ENCODE measurements at regions not wholly inside any gene's neighbourhood (a gene's known extent, or its start where the extent isn't known, plus 50 kb on each side); places are given as distances from the start of the nearest gene placed in this dataset.
"Not testable (repeated sequence)": the region's sequence is repeated elsewhere in the genome, so short reads cannot be mapped to it uniquely, and the experiment has no call there.

- no peak overlapping the region for H3K4me3 ChIP-seq (ENCODE audit: low read depth, low read length)
- in situ Hi-C loops (cut with HindIII; ENCODE audit: low sequenced_read_pairs), result no loop called here
- DNase-seq (ENCODE audit: low read depth), result no peak
- TF ChIP-seq, protein P1, sequence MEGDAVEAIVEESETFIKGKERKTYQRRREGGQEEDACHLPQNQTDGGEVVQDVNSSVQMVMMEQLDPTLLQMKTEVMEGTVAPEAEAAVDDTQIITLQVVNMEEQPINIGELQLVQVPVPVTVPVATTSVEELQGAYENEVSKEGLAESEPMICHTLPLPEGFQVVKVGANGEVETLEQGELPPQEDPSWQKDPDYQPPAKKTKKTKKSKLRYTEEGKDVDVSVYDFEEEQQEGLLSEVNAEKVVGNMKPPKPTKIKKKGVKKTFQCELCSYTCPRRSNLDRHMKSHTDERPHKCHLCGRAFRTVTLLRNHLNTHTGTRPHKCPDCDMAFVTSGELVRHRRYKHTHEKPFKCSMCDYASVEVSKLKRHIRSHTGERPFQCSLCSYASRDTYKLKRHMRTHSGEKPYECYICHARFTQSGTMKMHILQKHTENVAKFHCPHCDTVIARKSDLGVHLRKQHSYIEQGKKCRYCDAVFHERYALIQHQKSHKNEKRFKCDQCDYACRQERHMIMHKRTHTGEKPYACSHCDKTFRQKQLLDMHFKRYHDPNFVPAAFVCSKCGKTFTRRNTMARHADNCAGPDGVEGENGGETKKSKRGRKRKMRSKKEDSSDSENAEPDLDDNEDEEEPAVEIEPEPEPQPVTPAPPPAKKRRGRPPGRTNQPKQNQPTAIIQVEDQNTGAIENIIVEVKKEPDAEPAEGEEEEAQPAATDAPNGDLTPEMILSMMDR (IDR thresholded peaks at IDR 0.05; ENCODE audit: low read depth, low read length, missing control alignments), result no peak
Measured at GRCh38 chr6:81098109-81098814, 654.2 kb downstream of the TENT5A start.

GRCh38 chr6:81096464-81096863 is 656.0 kb downstream of the TENT5A start:
- DNase-seq (ENCODE audit: low read depth); in situ Hi-C loops (cut with HindIII; ENCODE audit: low sequenced_read_pairs); H3K4me3 ChIP-seq (ENCODE audit: low read depth, low read length): not testable (repeated sequence)

- TF ChIP-seq, protein P1 (IDR thresholded peaks at IDR 0.05; ENCODE audit: low read depth, low read length, missing control alignments), result no peak
- in situ Hi-C loops (cut with HindIII; ENCODE audit: low sequenced_read_pairs), result no loop called here
- DNase-seq (ENCODE audit: low read depth), result no peak
Measured at GRCh38 chr6:81093051-81093450, 659.4 kb downstream of the TENT5A start.

GRCh38 chr6:81088145-81088544 is 664.3 kb downstream of the TENT5A start:
- no peak overlapping the region for H3K4me3 ChIP-seq (ENCODE audit: low read depth, low read length)
- in situ Hi-C loops (cut with HindIII; ENCODE audit: low sequenced_read_pairs), result no loop called here
- TF ChIP-seq, protein P1 (IDR thresholded peaks at IDR 0.05; ENCODE audit: low read depth, low read length, missing control alignments), result no peak
- no peak for DNase-seq (ENCODE audit: low read depth)

More at GRCh38 chr6:81093051-81093450, 659.4 kb downstream of the TENT5A start:
- no peak overlapping the region for H3K4me3 ChIP-seq (ENCODE audit: low read depth, low read length)

- H3K4me3 ChIP-seq (ENCODE audit: low read depth, low read length), result no peak overlapping the region
- in situ Hi-C loops (cut with HindIII; ENCODE audit: low sequenced_read_pairs), result no loop called here
- DNase-seq (ENCODE audit: low read depth), result no peak
- TF ChIP-seq, protein P1 (IDR thresholded peaks at IDR 0.05; ENCODE audit: low read depth, low read length, missing control alignments), result no peak
Measured at GRCh38 chr6:81086991-81087390, 665.5 kb downstream of the TENT5A start.

GRCh38 chr6:81085431-81085790 is 667.1 kb downstream of the TENT5A start:
- TF ChIP-seq, protein P1 (IDR thresholded peaks at IDR 0.05; ENCODE audit: low read depth, low read length, missing control alignments), result no peak
- in situ Hi-C loops (cut with HindIII; ENCODE audit: low sequenced_read_pairs), result no loop called here

DNA sequence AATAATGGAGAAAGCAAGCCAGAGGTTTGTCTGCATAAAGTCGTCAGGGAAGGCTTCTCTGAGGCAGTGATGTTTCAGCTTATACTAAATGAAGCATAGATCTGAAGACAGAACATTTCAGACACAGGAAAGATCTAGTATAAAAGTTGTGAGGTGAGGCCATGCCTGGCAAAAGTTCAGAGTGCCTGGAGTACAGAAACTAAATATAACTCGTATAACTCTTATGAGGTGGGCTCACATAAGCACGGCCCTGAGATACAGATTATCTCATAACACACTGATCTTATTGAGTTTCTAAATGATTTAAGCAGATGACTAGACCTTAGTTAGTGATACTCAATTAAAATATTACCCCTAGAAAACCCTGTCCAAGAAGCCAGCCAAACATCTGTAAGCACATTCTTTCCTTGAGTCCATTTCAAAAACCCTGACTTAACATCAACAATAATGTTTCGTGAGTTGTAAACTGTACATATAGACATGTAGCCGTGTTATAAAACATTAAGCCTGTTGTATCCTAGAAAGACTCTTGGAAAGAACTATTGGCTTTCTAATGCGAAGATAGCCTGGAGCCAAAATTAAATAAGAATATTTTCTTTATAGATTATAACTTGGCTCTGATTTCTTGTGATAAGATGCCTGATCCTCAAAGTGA is 667.6 kb downstream of the TENT5A start:
- DNase-seq (ENCODE audit: low read depth), result no peak
- TF ChIP-seq, protein P1 (IDR thresholded peaks at IDR 0.05; ENCODE audit: low read depth, low read length, missing control alignments), result no peak
- no peak overlapping the region for H3K4me3 ChIP-seq (ENCODE audit: low read depth, low read length)
- in situ Hi-C loops (cut with HindIII; ENCODE audit: low sequenced_read_pairs), result no loop called here

More at GRCh38 chr6:81085431-81085790, 667.1 kb downstream of the TENT5A start:
- no peak for DNase-seq (ENCODE audit: low read depth)
- no peak overlapping the region for H3K4me3 ChIP-seq (ENCODE audit: low read depth, low read length)
